ENCODE measurements at regions not wholly inside any gene's neighbourhood (a gene's known extent, or its start where the extent isn't known, plus 50 kb on each side); places are given as distances from the start of the nearest gene placed in this dataset.

GRCh38 chr11:64444838-64445441 is 86.0 kb downstream of the RPS6KA4 start:
- TF ChIP-seq CTCF (IDR thresholded peaks at IDR 0.05) = no peak
- no peak for TF ChIP-seq POLR2A (IDR thresholded peaks at IDR 0.05)
